Suprapubic skin (tissue), 4 donors: ENCODE measurements at regions not wholly inside any gene's neighbourhood (a gene's known extent, or its start where the extent isn't known, plus 50 kb on each side); places are given as distances from the start of the nearest gene placed in this dataset.

Experiments used
- DNase-seq, 2 donors: peaks; one replicate each; pipeline ENCODE4 v3.0.0-alpha.2; 2019; ENCODE audit warnings: low spot score in 2 of 2
- H3K27ac ChIP-seq: fragments of 200-600 bp; sonication (generic); one replicate; pipeline ENCODE4 v1.5.1; 2019
- H3K27me3 ChIP-seq: fragments of 200-600 bp; sonication (generic); one replicate; pipeline ENCODE4 v1.5.1; 2019
- H3K36me3 ChIP-seq: fragments of 200-600 bp; sonication (generic); one replicate; pipeline ENCODE4 v1.5.1; 2019
- H3K4me1 ChIP-seq: fragments of 200-600 bp; sonication (generic); one replicate; pipeline ENCODE4 v1.5.1; 2019
- H3K4me3 ChIP-seq: fragments of 200-600 bp; sonication (generic); one replicate; pipeline ENCODE4 v1.5.1; 2019; ENCODE audit warnings: mild to moderate bottlenecking
- H3K9me3 ChIP-seq: fragments of 200-600 bp; sonication (generic); one replicate; pipeline ENCODE4 v1.5.1; 2019
- EP300 ChIP-seq: sonication (generic); formaldehyde crosslinking; IDR thresholded peaks from one replicate; pipeline ENCODE4 v1.6.1; 2017; ENCODE audit warnings: antibody characterized with exemption
- POLR2A ChIP-seq, 2 donors: fragments of 450-650 bp; IDR thresholded peaks; one replicate each; pipeline ENCODE4 v1.6.1; 2017; ENCODE audit warnings: antibody characterized with exemption in 2 of 2, mild to moderate bottlenecking in 2 of 2, moderate library complexity in 2 of 2
- POLR2AphosphoS5 ChIP-seq, 3 donors: sonication (generic); formaldehyde crosslinking; IDR thresholded peaks; one replicate each; pipeline ENCODE4 v1.6.1; 2017; ENCODE audit warnings: antibody characterized with exemption in 3 of 3
- WGBS: methylation state at CpG from one replicate; pipeline ENCODE4 v1.1.5; 2018; 5-methylcytosine and 5-hydroxymethylcytosine counted together
- TF ChIP-seq, protein P1 (sequence below), 2 donors: fragments of 200-600 bp in 1 of 2; fragments of 450-650 bp in 1 of 2; sonication (generic) in 1 of 2; IDR thresholded peaks; one replicate each; pipeline ENCODE4 v1.5.1; 2016 to 2019; ENCODE audit warnings: antibody characterized with exemption in 2 of 2, mild to moderate bottlenecking in 1 of 2, moderate library complexity in 1 of 2

DNA sequence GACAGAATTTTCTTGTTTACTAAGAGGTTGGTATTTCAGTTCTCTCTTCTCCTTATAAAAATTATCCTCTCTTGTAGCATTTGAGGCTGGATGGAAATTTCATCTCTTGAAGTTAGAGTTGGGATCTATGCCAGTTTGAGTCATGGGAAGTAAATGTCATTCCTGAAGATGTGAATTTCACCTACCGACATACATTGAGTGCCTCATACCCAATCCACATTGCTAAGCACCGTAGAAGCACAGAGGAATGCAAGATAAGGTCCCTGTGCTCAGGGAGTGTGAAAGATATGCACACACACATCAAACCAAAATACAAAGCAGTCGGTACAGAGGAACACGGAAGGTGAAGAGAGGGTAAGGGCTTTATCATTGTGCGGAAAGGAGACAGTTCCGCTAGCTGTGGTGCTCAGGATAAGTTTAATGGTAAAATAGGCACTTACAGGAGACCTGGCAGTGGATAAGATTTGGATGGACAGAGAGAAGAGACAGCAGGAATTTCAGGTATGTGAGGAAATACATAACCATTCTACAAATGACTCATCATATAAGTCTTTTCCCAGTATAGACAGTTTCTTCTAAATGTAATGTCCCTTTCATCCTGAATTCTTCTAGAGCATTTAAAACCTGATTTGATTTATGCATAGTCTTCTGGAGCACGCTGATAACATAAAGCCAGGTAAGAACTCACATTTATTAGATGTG lies 205.3 kb upstream of the ST6GAL2 start:
- Histone ChIP-seq H3K27me3 (no peaks in the 10 kb centered on the region), H3K9me3 (no peaks in the 10 kb centered on the region), H3K27ac (no peak overlapping the region), H3K36me3 (no peaks in the 10 kb centered on the region), H3K4me3 (no peak overlapping the region), H3K4me1 (peaks cover 3% of the 10 kb centered on the region)
- no peak for DNase-seq
- TF ChIP-seq POLR2AphosphoS5 (IDR thresholded peaks at IDR 0.05) (no peak), POLR2A (IDR thresholded peaks at IDR 0.05) (no peak), EP300 (no peak)
- TF ChIP-seq, protein P1, sequence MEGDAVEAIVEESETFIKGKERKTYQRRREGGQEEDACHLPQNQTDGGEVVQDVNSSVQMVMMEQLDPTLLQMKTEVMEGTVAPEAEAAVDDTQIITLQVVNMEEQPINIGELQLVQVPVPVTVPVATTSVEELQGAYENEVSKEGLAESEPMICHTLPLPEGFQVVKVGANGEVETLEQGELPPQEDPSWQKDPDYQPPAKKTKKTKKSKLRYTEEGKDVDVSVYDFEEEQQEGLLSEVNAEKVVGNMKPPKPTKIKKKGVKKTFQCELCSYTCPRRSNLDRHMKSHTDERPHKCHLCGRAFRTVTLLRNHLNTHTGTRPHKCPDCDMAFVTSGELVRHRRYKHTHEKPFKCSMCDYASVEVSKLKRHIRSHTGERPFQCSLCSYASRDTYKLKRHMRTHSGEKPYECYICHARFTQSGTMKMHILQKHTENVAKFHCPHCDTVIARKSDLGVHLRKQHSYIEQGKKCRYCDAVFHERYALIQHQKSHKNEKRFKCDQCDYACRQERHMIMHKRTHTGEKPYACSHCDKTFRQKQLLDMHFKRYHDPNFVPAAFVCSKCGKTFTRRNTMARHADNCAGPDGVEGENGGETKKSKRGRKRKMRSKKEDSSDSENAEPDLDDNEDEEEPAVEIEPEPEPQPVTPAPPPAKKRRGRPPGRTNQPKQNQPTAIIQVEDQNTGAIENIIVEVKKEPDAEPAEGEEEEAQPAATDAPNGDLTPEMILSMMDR (IDR thresholded peaks at IDR 0.05) = no peak
- WGBS = 69% methylated on average over 7 of the region's 7 CpGs

DNA sequence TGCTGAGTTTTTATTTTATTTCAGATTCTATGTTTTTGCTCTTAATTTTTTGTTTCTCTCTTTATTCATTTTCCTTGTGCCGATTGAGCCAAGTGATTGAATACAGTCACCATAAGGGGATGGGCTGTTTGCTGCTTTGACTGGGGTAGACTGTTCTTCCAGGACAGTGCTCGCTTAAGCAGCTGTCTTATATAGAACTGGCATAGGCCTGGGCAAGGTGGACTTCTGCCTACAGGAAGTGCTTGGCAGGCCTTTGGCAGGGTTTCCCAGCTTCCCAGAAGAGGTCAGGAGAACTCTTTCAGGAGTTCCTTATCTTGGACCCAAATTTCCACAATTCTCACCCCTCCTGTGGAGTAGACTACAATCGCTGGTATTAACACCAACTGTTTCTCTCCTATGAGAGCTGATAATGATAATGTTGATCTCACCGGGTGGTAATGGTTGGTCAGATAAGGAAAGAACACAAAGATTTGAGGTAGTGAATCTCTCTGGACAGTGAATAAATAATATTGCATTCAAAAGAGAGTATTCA lies 207.5 kb upstream of the ST6GAL2 start:
- Histone ChIP-seq H3K4me1 (peaks cover 6% of the 10 kb centered on the region), H3K4me3 (no peak overlapping the region), H3K27ac (no peak overlapping the region), H3K27me3 (no peaks in the 10 kb centered on the region), H3K36me3 (no peaks in the 10 kb centered on the region), H3K9me3 (no peaks in the 10 kb centered on the region)
- TF ChIP-seq POLR2AphosphoS5 (IDR thresholded peaks at IDR 0.05) (no peak), EP300 (no peak), POLR2A (IDR thresholded peaks at IDR 0.05) (no peak)
- TF ChIP-seq, protein P1 (IDR thresholded peaks at IDR 0.05) = no peak
- WGBS = 85% methylated on average over 4 of the region's 4 CpGs
- DNase-seq = no peak

DNA sequence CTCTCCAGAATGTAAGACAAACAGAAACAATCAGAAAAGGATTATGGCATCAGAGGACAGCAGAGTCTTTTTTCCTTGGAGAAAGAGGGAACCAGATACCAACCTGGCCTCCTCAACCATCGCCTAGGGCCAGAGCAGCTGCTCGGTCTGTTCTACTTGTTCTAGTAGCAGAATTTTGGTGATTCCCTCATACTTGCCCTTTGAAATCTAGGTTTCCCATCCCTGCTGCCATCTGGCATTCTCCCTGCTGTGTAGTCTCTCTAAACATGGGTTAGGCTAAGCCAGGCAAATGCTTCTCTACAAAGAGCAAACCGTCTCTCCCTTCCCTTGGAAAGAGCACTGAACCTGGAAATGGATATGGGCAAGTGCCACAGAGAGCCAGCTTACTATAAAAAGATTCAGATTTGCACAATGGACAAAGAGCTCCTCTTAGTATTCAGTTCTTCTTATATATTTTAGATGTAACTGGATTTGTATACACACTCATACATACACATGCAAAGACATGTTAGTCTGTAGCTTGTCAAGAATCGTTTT lies 208.6 kb upstream of the ST6GAL2 start:
- Histone ChIP-seq H3K9me3 (no peaks in the 10 kb centered on the region), H3K27ac (no peak overlapping the region), H3K27me3 (no peaks in the 10 kb centered on the region), H3K36me3 (no peaks in the 10 kb centered on the region), H3K4me1 (peaks cover 6% of the 10 kb centered on the region), H3K4me3 (no peak overlapping the region)
- no peak for TF ChIP-seq POLR2A (IDR thresholded peaks at IDR 0.05)
- TF ChIP-seq POLR2AphosphoS5 (IDR thresholded peaks at IDR 0.05) = no peak
- no peak for TF ChIP-seq EP300
- TF ChIP-seq, protein P1 (IDR thresholded peaks at IDR 0.05) = no peak
- WGBS = 39% methylated on average over 4 of the region's 4 CpGs
- DNase-seq = no peak

DNA sequence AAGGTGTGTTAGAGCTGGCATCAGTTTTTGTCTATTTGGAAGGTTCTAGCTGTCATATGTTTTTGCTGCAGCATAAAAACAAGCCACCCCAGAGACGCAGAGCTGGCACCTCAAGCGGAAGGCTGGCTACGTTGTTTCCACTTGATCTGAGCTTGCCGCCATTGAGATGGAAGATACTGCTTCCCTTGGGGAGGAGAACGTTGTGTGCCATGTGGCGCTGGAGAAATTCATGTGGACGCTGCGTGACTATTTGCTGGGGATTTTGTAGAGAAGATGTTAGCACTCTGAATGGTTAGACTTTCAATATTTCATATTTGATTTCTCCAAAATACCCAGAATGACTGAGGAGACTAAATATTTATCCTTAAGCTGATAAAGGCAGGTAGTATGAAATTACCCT lies 216.2 kb upstream of the ST6GAL2 start:
- no peaks in the 10 kb centered on the region for H3K27me3 ChIP-seq
- TF ChIP-seq EP300 (no peak), POLR2A (IDR thresholded peaks at IDR 0.05) (no peak), POLR2AphosphoS5 (IDR thresholded peaks at IDR 0.05) (no peak)
- TF ChIP-seq, protein P1 (IDR thresholded peaks at IDR 0.05) = no peak
- H3K4me3 ChIP-seq = no peak overlapping the region
- no peaks in the 10 kb centered on the region for H3K9me3 ChIP-seq
- DNase-seq = no peak
- H3K4me1 ChIP-seq = no peaks in the 10 kb centered on the region
- WGBS = 75% methylated on average over 8 of the region's 8 CpGs
- no peak overlapping the region for H3K27ac ChIP-seq
- H3K36me3 ChIP-seq = no peaks in the 10 kb centered on the region

DNA sequence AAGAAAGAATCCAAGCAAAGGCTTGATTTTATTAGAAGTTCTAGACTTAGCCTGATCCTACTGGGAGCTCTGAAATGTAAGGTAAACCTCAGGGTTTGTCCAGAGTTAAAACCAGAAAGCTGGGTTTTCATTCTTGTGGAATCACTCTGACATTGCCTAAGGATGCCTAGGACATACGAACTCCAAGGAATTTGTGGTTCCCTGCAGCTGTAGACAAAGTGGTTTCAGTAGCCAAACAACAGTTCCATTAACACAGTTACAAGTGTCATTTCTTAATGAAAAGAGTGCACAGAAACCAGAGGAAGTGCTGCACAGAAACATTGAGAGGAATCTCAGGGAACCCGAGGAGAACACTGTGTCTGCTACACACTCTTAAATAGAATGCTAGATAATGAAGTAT lies 221.4 kb upstream of the ST6GAL2 start:
- Histone ChIP-seq H3K27ac (no peak overlapping the region), H3K36me3 (no peaks in the 10 kb centered on the region), H3K9me3 (no peaks in the 10 kb centered on the region), H3K27me3 (no peaks in the 10 kb centered on the region), H3K4me1 (no peaks in the 10 kb centered on the region), H3K4me3 (no peak overlapping the region)
- no peak for DNase-seq
- 56% methylated on average over 2 of the region's 2 CpGs for WGBS
- TF ChIP-seq POLR2A (IDR thresholded peaks at IDR 0.05) (no peak), EP300 (no peak), POLR2AphosphoS5 (IDR thresholded peaks at IDR 0.05) (no peak)
- TF ChIP-seq, protein P1 (IDR thresholded peaks at IDR 0.05) = no peak
